Thoracic aorta (tissue), 2 donors: ENCODE measurements at regions not wholly inside any gene's neighbourhood (a gene's known extent, or its start where the extent isn't known, plus 50 kb on each side); places are given as distances from the start of the nearest gene placed in this dataset.

Experiments used
- ATAC-seq: fragments of 150-250 bp; one replicate; pipeline ENCODE4 v1.8.0; 2017; ENCODE audit warnings: low read depth; ENCODE audit not compliant: insufficient number of reproducible peaks, low FRiP score
- DNase-seq: peaks from one replicate; pipeline ENCODE4 v3.0.0-alpha.2; 2020; ENCODE audit warnings: low spot score
- H3K27ac ChIP-seq, 2 donors: fragments of 200-600 bp; sonication (generic); 1 replicate in 1 of 2; 2 replicates in 1 of 2; pipeline ENCODE4 v1.5.1; 2016; ENCODE audit warnings: mild to moderate bottlenecking in 2 of 2, moderate library complexity in 2 of 2
- H3K27me3 ChIP-seq: fragments of 200-600 bp; sonication (generic); replicated peaks from 2 replicates; pipeline ENCODE4 v1.6.0; 2016; ENCODE audit warnings: mild to moderate bottlenecking; ENCODE audit not compliant: insufficient read depth
- H3K36me3 ChIP-seq: fragments of 200-600 bp; sonication (generic); one replicate; pipeline ENCODE4 v1.5.1; 2016
- H3K4me1 ChIP-seq, 2 donors: fragments of 200-600 bp; sonication (generic); 1 replicate in 1 of 2; 2 replicates in 1 of 2; pipeline versions ENCODE4 v1.5.1 to v1.6.0; 2016; ENCODE audit warnings: low read depth in 2 of 2, mild to moderate bottlenecking in 1 of 2; ENCODE audit not compliant: control insufficient read depth in 1 of 2
- H3K4me3 ChIP-seq: fragments of 200-600 bp; sonication (generic); 2 replicates; pipeline ENCODE4 v1.5.1; 2016; ENCODE audit warnings: mild to moderate bottlenecking
- H3K9me3 ChIP-seq: fragments of 200-600 bp; sonication (generic); 2 replicates; pipeline ENCODE4 v1.5.1; 2016
- TF ChIP-seq, protein P1 (sequence below): fragments of 200-600 bp; sonication (generic); IDR thresholded peaks from one replicate; pipeline ENCODE4 v1.5.1; 2019; ENCODE audit warnings: antibody characterized with exemption

DNA sequence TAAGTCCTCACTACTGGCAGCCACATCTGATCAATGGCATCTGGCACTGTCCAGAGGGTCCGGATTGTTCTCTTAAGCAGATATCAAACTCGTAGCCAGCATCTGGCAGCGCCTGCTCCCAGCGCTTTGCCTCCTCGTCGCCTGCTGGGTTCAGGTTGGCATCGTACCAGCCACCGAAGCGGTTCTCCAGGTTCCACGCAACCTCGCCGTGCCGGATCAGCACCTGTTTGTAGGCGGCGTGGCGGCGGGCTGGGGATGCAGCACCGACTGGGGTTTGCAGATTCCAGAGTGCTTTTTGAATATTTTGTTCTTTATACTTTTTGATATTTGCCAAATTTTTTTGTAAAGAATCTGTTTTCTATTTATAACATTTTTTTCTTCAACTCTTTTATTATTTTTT is 111.6 kb downstream of the NR2F2 start:
- no peaks in the 10 kb centered on the region for H3K4me1 ChIP-seq
- TF ChIP-seq, protein P1, sequence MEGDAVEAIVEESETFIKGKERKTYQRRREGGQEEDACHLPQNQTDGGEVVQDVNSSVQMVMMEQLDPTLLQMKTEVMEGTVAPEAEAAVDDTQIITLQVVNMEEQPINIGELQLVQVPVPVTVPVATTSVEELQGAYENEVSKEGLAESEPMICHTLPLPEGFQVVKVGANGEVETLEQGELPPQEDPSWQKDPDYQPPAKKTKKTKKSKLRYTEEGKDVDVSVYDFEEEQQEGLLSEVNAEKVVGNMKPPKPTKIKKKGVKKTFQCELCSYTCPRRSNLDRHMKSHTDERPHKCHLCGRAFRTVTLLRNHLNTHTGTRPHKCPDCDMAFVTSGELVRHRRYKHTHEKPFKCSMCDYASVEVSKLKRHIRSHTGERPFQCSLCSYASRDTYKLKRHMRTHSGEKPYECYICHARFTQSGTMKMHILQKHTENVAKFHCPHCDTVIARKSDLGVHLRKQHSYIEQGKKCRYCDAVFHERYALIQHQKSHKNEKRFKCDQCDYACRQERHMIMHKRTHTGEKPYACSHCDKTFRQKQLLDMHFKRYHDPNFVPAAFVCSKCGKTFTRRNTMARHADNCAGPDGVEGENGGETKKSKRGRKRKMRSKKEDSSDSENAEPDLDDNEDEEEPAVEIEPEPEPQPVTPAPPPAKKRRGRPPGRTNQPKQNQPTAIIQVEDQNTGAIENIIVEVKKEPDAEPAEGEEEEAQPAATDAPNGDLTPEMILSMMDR: no peak
- ATAC-seq (no peak), DNase-seq (no peak)
- H3K4me3 ChIP-seq: no peak overlapping the region
- no peaks in the 10 kb centered on the region for H3K27me3 ChIP-seq
- no peaks in the 10 kb centered on the region for H3K9me3 ChIP-seq
- no peaks in the 10 kb centered on the region for H3K36me3 ChIP-seq
- H3K27ac ChIP-seq: no peak overlapping the region

DNA sequence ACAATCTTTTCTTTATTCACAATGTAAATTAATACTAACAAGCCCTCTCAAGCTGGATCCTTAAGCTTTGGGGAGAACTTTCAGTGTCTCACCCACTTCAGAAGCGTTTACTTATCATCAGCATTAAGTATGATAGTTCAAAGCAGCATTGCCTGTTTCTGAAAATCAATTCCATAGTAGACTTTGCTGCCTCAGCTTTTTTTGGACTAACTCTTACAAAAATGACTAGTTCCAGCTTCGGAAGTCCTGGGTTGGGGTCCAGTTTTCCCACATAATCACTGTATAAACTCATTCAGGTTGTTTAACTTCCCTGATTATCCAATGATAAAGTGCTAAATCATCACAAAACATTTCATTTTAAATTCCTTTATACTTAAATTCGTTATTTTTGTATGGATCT is 114.4 kb downstream of the NR2F2 start:
- H3K4me3 ChIP-seq: no peak overlapping the region
- H3K4me1 ChIP-seq: no peaks in the 10 kb centered on the region
- H3K27ac ChIP-seq: no peak overlapping the region
- ATAC-seq (no peak), DNase-seq (no peak)
- no peaks in the 10 kb centered on the region for H3K9me3 ChIP-seq
- TF ChIP-seq, protein P1: no peak
- no peaks in the 10 kb centered on the region for H3K27me3 ChIP-seq
- no peaks in the 10 kb centered on the region for H3K36me3 ChIP-seq

DNA sequence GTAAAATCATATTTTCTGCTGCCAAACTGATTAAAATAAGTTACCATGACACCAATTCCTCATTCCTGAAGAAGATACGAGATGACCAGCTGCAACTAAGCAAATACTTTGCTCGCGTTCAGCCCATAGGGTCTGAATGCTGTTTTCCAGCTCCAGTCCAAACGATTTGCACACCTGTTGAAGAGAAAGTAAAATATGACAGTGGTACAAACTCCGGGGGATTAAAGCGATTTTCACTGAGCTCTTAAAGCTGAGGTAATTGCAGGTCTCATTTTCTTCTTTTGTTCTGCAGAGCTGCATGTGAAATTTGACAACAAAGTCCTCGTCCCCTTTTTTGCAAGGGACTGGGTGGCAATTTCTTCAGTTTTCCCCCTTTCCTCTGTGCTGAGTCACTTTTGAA is 118.4 kb downstream of the NR2F2 start:
- TF ChIP-seq, protein P1: no peak
- no peak for DNase-seq
- H3K36me3 ChIP-seq: no peaks in the 10 kb centered on the region
- no peak overlapping the region for H3K27ac ChIP-seq
- H3K4me1 ChIP-seq: no peaks in the 10 kb centered on the region
- no peaks in the 10 kb centered on the region for H3K27me3 ChIP-seq
- no peak overlapping the region for H3K4me3 ChIP-seq
- no peaks in the 10 kb centered on the region for H3K9me3 ChIP-seq
- no peak for ATAC-seq

DNA sequence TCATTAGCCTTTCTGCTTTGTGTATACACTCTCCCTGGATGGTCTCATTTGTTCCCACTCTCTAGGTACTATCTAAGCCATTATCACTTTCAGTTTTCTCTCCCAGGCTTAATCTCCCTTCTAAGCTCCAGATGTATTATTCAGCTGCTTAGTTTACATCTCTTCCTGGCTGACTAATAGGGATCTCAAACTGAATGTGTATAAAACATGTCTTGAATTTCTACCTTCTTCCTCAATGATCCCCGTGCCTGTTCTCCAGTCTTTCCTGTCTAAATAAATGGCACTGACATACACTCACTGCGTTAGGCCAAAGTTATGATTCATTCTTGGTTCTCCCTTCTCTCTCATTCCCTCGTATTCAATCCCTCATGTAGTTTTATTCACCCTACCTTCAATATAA is 127.3 kb downstream of the NR2F2 start:
- ATAC-seq (no peak), DNase-seq (no peak)
- no peak overlapping the region for H3K27ac ChIP-seq
- no peaks in the 10 kb centered on the region for H3K36me3 ChIP-seq
- TF ChIP-seq, protein P1: no peak
- no peaks in the 10 kb centered on the region for H3K9me3 ChIP-seq
- no peak overlapping the region for H3K4me3 ChIP-seq
- H3K27me3 ChIP-seq: no peaks in the 10 kb centered on the region
- H3K4me1 ChIP-seq: no peaks in the 10 kb centered on the region

DNA sequence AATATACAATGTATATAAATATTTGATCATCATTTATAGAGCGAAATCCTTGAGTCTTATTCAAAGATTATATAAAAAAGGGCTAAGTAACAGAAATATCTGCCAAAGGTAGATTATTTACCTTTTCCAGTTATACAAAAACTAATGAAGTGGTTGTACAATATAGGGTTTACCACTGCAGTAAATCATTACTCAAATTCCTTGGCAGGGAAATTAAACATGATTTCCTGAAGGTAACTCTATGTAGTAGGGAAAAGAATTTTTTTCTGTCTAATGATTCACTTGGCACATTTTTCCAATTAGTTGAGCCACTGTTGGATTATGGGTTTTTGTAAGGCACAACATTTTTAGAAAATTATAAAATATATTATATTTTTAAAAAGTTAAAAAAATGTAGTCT is 129.6 kb downstream of the NR2F2 start:
- no peaks in the 10 kb centered on the region for H3K36me3 ChIP-seq
- no peak overlapping the region for H3K27ac ChIP-seq
- no peak for DNase-seq
- H3K4me1 ChIP-seq: no peaks in the 10 kb centered on the region
- H3K4me3 ChIP-seq: no peak overlapping the region
- no peak for ATAC-seq
- no peaks in the 10 kb centered on the region for H3K9me3 ChIP-seq
- no peaks in the 10 kb centered on the region for H3K27me3 ChIP-seq
- TF ChIP-seq, protein P1: no peak
